C4-2B (cell line): ENCODE measurements at regions not wholly inside any gene's neighbourhood (a gene's known extent, or its start where the extent isn't known, plus 50 kb on each side); places are given as distances from the start of the nearest gene placed in this dataset.

Experiments
- ZFX ChIP-seq: fragments of 450-650 bp; IDR thresholded peaks from 2 replicates; pipeline ENCODE4 v1.6.1; 2017
- TF ChIP-seq, protein P1 (sequence below): fragments of 450-650 bp; conservative IDR thresholded peaks from 2 replicates; pipeline ENCODE4 v1.5.1; 2017; ENCODE audit warnings: mild to moderate bottlenecking

DNA sequence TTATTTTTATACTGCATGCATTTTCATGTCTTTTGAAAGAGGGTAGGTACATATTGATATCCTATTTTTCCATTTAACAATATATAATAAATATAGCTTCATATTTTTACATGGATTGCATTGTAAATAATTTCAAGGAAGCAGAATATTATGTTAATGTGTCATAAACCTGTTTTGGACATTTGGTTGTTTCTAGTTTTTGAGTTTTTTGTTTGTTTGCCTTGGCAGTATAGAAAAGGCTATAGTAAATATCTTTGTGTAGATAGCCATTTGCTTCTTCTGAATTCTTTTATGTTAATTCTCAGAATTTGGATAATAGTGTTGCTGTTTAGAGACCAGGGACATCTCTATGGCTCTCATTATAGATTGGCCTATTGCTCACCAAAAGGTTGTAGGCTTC is 645.2 kb downstream of the SLC4A3 start:
- TF ChIP-seq, protein P1, sequence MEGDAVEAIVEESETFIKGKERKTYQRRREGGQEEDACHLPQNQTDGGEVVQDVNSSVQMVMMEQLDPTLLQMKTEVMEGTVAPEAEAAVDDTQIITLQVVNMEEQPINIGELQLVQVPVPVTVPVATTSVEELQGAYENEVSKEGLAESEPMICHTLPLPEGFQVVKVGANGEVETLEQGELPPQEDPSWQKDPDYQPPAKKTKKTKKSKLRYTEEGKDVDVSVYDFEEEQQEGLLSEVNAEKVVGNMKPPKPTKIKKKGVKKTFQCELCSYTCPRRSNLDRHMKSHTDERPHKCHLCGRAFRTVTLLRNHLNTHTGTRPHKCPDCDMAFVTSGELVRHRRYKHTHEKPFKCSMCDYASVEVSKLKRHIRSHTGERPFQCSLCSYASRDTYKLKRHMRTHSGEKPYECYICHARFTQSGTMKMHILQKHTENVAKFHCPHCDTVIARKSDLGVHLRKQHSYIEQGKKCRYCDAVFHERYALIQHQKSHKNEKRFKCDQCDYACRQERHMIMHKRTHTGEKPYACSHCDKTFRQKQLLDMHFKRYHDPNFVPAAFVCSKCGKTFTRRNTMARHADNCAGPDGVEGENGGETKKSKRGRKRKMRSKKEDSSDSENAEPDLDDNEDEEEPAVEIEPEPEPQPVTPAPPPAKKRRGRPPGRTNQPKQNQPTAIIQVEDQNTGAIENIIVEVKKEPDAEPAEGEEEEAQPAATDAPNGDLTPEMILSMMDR = no peak
- TF ChIP-seq ZFX = no peak
